H1 (cell line): ENCODE measurements at regions not wholly inside any gene's neighbourhood (a gene's known extent, or its start where the extent isn't known, plus 50 kb on each side); places are given as distances from the start of the nearest gene placed in this dataset.

Experiments
- CTCF ChIA-PET: fragments of 300-600 bp; sonication (Branson Sonifier 250); formaldehyde crosslinking; loops from one replicate; lab custom pipeline; 2021; ENCODE audit not compliant: partially characterized antibody; lab: Charles Lee
- POLR2A ChIA-PET: fragments of 300-600 bp; sonication (Branson Sonifier 250); formaldehyde crosslinking; loops from one replicate; lab custom pipeline; 2021; ENCODE audit warnings: inconsistent platforms; ENCODE audit not compliant: partially characterized antibody; lab: Charles Lee
- DNase-seq, 2 experiments: peaks; one replicate each; pipeline versions ENCODE4 v3.0.0 to v3.0.0-alpha.2; 2010 to 2022; ENCODE audit warnings: low spot score in 2 of 2, low read depth in 1 of 2, mixed read lengths in 1 of 2
- FAIRE-seq: peaks from 2 replicates; lab custom pipeline; 2011; peaks lifted over from hg19 to GRCh38; lab: Jason Lieb, UNC
- H2AFZ ChIP-seq: 2 replicates; pipeline ENCODE4 v1.8.1; 2012; ENCODE audit warnings: low read length, inconsistent platforms
- H2AK5ac ChIP-seq: 2 replicates; pipeline ENCODE4 v1.6.1; 2013; ENCODE audit warnings: low read depth, low read length
- H2BK120ac ChIP-seq: replicated peaks from 2 replicates; pipeline ENCODE3; 2013; ENCODE audit warnings: low read depth, low read length, inconsistent platforms
- H2BK12ac ChIP-seq: 2 replicates; pipeline ENCODE4 v1.6.1; 2013; ENCODE audit warnings: low read depth, low read length
- H2BK15ac ChIP-seq: 2 replicates; pipeline ENCODE4 v1.6.1; 2013; ENCODE audit warnings: low read length
- H2BK20ac ChIP-seq: 2 replicates; pipeline ENCODE4 v1.6.1; 2013; ENCODE audit warnings: low read length
- H2BK5ac ChIP-seq: 2 replicates; pipeline ENCODE4 v1.6.1; 2013; ENCODE audit warnings: low read depth, low read length
- H3K14ac ChIP-seq: 2 replicates; pipeline ENCODE4 v1.6.1; 2013; ENCODE audit warnings: inconsistent platforms; ENCODE audit not compliant: insufficient read length
- H3K18ac ChIP-seq: 2 replicates; pipeline ENCODE4 v1.6.1; 2013; ENCODE audit warnings: low read length; ENCODE audit errors: extremely low read depth
- H3K23ac ChIP-seq: 2 replicates; pipeline ENCODE4 v1.6.1; 2013; ENCODE audit warnings: inconsistent platforms; ENCODE audit not compliant: insufficient read length
- H3K23me2 ChIP-seq: 2 replicates; pipeline ENCODE4 v1.6.1; 2013; ENCODE audit warnings: low read depth, low read length
- H3K27ac ChIP-seq: 2 replicates; pipeline ENCODE4 v1.6.1; 2011; ENCODE audit warnings: low read depth, low read length, inconsistent platforms
- H3K27me3 ChIP-seq, 4 experiments: replicated peaks in 1 of 4; 1 replicate in 1 of 4; 2 replicates in 3 of 4; pipeline versions ENCODE4 v1.6.1 to v1.8.1; 2011 to 2013; ENCODE audit warnings: low read length in 3 of 4, mild to moderate bottlenecking in 3 of 4, inconsistent platforms in 2 of 4, mixed read lengths in 2 of 4, moderate library complexity in 1 of 4; ENCODE audit not compliant: control insufficient read depth in 3 of 4, insufficient read depth in 3 of 4; ENCODE audit errors: extremely low read depth in 1 of 4
- H3K36me3 ChIP-seq, 4 experiments: 2 replicates each; pipeline versions ENCODE4 v1.6.1 to v1.8.1; 2011 to 2013; ENCODE audit warnings: mild to moderate bottlenecking in 4 of 4, low read length in 3 of 4, moderate library complexity in 2 of 4, control low read depth in 1 of 4, inconsistent platforms in 1 of 4; ENCODE audit not compliant: insufficient read depth in 4 of 4, control insufficient read depth in 2 of 4
- H3K4ac ChIP-seq: replicated peaks from 2 replicates; pipeline ENCODE3; 2013; ENCODE audit warnings: low read length, low read depth, mixed read lengths, inconsistent platforms; ENCODE audit not compliant: insufficient read length
- H3K4me1 ChIP-seq, 4 experiments: replicated peaks in 1 of 4; 1 replicate in 1 of 4; 2 replicates in 3 of 4; pipeline versions ENCODE4 v1.6.1 to v1.8.1; 2011 to 2013; ENCODE audit warnings: low read length in 3 of 4, inconsistent platforms in 2 of 4, mixed read lengths in 1 of 4; ENCODE audit not compliant: insufficient read depth in 4 of 4, control insufficient read depth in 3 of 4
- H3K4me2 ChIP-seq, 2 experiments: 2 replicates each; pipeline versions ENCODE4 v1.6.1 to v1.8.1; 2011 to 2013; ENCODE audit warnings: low read depth in 2 of 2, low read length in 2 of 2, control low read depth in 1 of 2, inconsistent platforms in 1 of 2, mild to moderate bottlenecking in 1 of 2; ENCODE audit not compliant: insufficient read depth in 1 of 2
- H3K4me3 ChIP-seq, 4 experiments: fragments of 200-600, 300-600 bp in 1 of 4; sonication (generic), shearing (Covaris generic), sonication (Bioruptor Twin) in 1 of 4; 2 replicates each; pipeline versions ENCODE4 v1.5.1 to v1.8.1; 2011 to 2016; ENCODE audit warnings: low read length in 4 of 4, low read depth in 3 of 4, control low read depth in 2 of 4, inconsistent platforms in 2 of 4, mild to moderate bottlenecking in 2 of 4, mixed read lengths in 1 of 4, moderate library complexity in 1 of 4; ENCODE audit not compliant: insufficient read depth in 2 of 4; ENCODE audit errors: extremely low read depth in 1 of 4
- H3K56ac ChIP-seq: replicated peaks from 2 replicates; pipeline ENCODE3; 2013; ENCODE audit warnings: low read depth, mild to moderate bottlenecking, mixed read lengths, low read length, inconsistent platforms; ENCODE audit not compliant: insufficient read length
- H3K79me1 ChIP-seq: 2 replicates; pipeline ENCODE4 v1.6.1; 2013; ENCODE audit warnings: low read depth, low read length, control low read depth
- H3K79me2 ChIP-seq, 2 experiments: 2 replicates each; pipeline versions ENCODE4 v1.6.1 to v1.8.1; 2012 to 2013; ENCODE audit warnings: low read length in 2 of 2, mild to moderate bottlenecking in 2 of 2, inconsistent platforms in 1 of 2; ENCODE audit not compliant: insufficient read depth in 2 of 2, control insufficient read depth in 1 of 2
- H3K9ac ChIP-seq, 4 experiments: replicated peaks in 1 of 4; 1 replicate in 1 of 4; 2 replicates in 3 of 4; pipeline versions ENCODE4 v1.6.1 to v1.8.1; 2011 to 2013; ENCODE audit warnings: low read depth in 3 of 4, low read length in 3 of 4, control low read depth in 2 of 4, mild to moderate bottlenecking in 2 of 4, moderate library complexity in 2 of 4, inconsistent platforms in 1 of 4; ENCODE audit errors: extremely low read depth in 1 of 4
- H3K9me3 ChIP-seq, 2 experiments: 2 replicates each; pipeline versions ENCODE4 v1.6.1 to v1.8.1; 2012 to 2013; ENCODE audit warnings: mild to moderate bottlenecking in 2 of 2, moderate library complexity in 2 of 2, control low read depth in 1 of 2, inconsistent platforms in 1 of 2, low read depth in 1 of 2, low read length in 1 of 2, mixed read lengths in 1 of 2; ENCODE audit not compliant: insufficient read depth in 2 of 2
- H4K20me1 ChIP-seq, 2 experiments: replicated peaks in 1 of 2; 2 replicates each; pipeline versions ENCODE3 to v1.8.1; 2011 to 2013; ENCODE audit warnings: inconsistent platforms in 2 of 2, low read length in 2 of 2, mild to moderate bottlenecking in 1 of 2; ENCODE audit not compliant: insufficient read depth in 2 of 2, control insufficient read depth in 1 of 2
- H4K5ac ChIP-seq: 2 replicates; pipeline ENCODE4 v1.6.1; 2013; ENCODE audit warnings: low read length, low read depth, mixed read lengths, inconsistent platforms; ENCODE audit not compliant: insufficient read length
- H4K8ac ChIP-seq: 2 replicates; pipeline ENCODE4 v1.8.0; 2013; ENCODE audit warnings: mild to moderate bottlenecking, moderate library complexity, low read length, inconsistent platforms; ENCODE audit not compliant: insufficient read depth; ENCODE audit errors: extremely low read depth
- H4K91ac ChIP-seq: replicated peaks from 2 replicates; pipeline ENCODE3; 2013; ENCODE audit warnings: low read length, mixed read lengths, inconsistent platforms; ENCODE audit not compliant: insufficient read length
- E2F6 ChIP-seq: IDR thresholded peaks from 2 replicates; pipeline ENCODE4 v1.6.1; 2012; ENCODE audit warnings: inconsistent platforms
- HDAC2 ChIP-seq, 2 experiments: fragments of 300-600 bp in 1 of 2; sonication (generic) in 1 of 2; IDR thresholded peaks; 2 replicates each; pipeline ENCODE4 v1.6.1; 2011 to 2012; ENCODE audit warnings: low read depth in 2 of 2, low read length in 2 of 2, mild to moderate bottlenecking in 2 of 2, moderate library complexity in 2 of 2, borderline replicate concordance in 1 of 2, inconsistent platforms in 1 of 2
- PHF8 ChIP-seq: fragments of 200-600 bp; sonication (generic); conservative IDR thresholded peaks from 2 replicates; pipeline ENCODE4 v1.7.1; 2012; ENCODE audit warnings: low read depth, mild to moderate bottlenecking, inconsistent platforms, low read length, moderate library complexity
- RAD21 ChIP-seq, 2 experiments: IDR thresholded peaks in 1 of 2; conservative IDR thresholded peaks in 1 of 2; 2 replicates each; pipeline ENCODE4 v1.6.1; 2011; ENCODE audit warnings: low read depth in 2 of 2, low read length in 2 of 2, improper control_type of control experiment in 1 of 2, inconsistent platforms in 1 of 2, mild to moderate bottlenecking in 1 of 2, moderate library complexity in 1 of 2
- SIX5 ChIP-seq: IDR thresholded peaks from 2 replicates; pipeline ENCODE4 v1.6.1; 2011; ENCODE audit warnings: mild to moderate bottlenecking, low read depth, low read length
- USF2 ChIP-seq: IDR thresholded peaks from 2 replicates; pipeline ENCODE4 v1.6.1; 2011; ENCODE audit warnings: low read length, improper control_type of control experiment
- WGBS, 2 experiments: shearing (Covaris generic) in 1 of 2; methylation state at CpG; one replicate each; pipeline versions ENCODE4 v1.1.6 to v1.1.7; 2013 to 2015; ENCODE audit warnings: low lambda C conversion rate in 2 of 2, mixed read lengths in 2 of 2, inconsistent platforms in 1 of 2, low coverage in 1 of 2, missing lambda C conversion rate in 1 of 2; ENCODE audit not compliant: insufficient replicate concordance in 2 of 2, insufficient coverage in 1 of 2, insufficient read length in 1 of 2; ENCODE audit errors: extremely low coverage in 1 of 2, missing lambda C conversion rate in 1 of 2; 5-methylcytosine and 5-hydroxymethylcytosine counted together
- TF ChIP-seq, protein P1 (sequence below), 3 experiments: IDR thresholded peaks; 1 replicate in 2 of 3; 2 replicates in 1 of 3; pipeline versions ENCODE4 v1.5.1 to v1.6.1; 2011; ENCODE audit warnings: low read length in 3 of 3, mild to moderate bottlenecking in 3 of 3, inconsistent platforms in 2 of 3, low read depth in 1 of 3, moderate library complexity in 1 of 3; ENCODE audit not compliant: insufficient read depth in 1 of 3; ENCODE audit errors: control extremely low read depth in 1 of 3

- Histone ChIP-seq H3K27me3 (no peaks in the 10 kb centered on the region), H3K79me2 (no peaks in the 10 kb centered on the region), H3K9ac (no peak overlapping the region), H4K91ac (no peak overlapping the region), H3K14ac (no peak overlapping the region), H3K79me1 (no peaks in the 10 kb centered on the region), H2AK5ac (no peak overlapping the region), H2AFZ (no peak overlapping the region), H2BK120ac (no peak overlapping the region), H3K9me3 (no peaks in the 10 kb centered on the region; a peak in 1 of 4 replicates), H3K36me3 (no peaks in the 10 kb centered on the region), H3K4ac (no peak overlapping the region), H3K23me2 (no peaks in the 10 kb centered on the region), H4K5ac (no peak overlapping the region), H3K4me2 (no peak overlapping the region), H3K27ac (no peak overlapping the region), H2BK15ac (no peak overlapping the region), H4K20me1 (no peaks in the 10 kb centered on the region), H3K4me1 (peaks cover 0 to 11% (median 6%) of the 10 kb centered on the region in 4 experiments; a peak in 4 of 7 replicates), H3K23ac (no peak overlapping the region), H3K56ac (no peak overlapping the region), H2BK5ac (no peak overlapping the region), H2BK12ac (no peak overlapping the region), H3K18ac (no peak overlapping the region), H3K4me3 (no peak overlapping the region), H4K8ac (no peak overlapping the region), H2BK20ac (no peak overlapping the region)
- ChIA-PET POLR2A (no interaction called here), CTCF (interaction anchor here (0.6 to 1.9 kb wide), 9 partner anchors 11 to 642 kb away, joined by 3 to 6 read pairs (median 4); no protein-coding TSS in a partner anchor)
- DNase-seq, result no peak
- no peak for FAIRE-seq
- TF ChIP-seq SIX5 (no peak), USF2 (no peak), E2F6 (no peak), HDAC2 (IDR thresholded peaks at IDR 0.05; ENCODE audit: borderline replicate concordance in 1 of 2, low read depth in 2 of 2, low read length in 2 of 2) (no peak), PHF8 (no peak), RAD21 (IDR thresholded peaks at IDR 0.05 in 1 of 2, conservative IDR thresholded peaks at IDR 0.05 in 1 of 2; ENCODE audit: low read depth in 2 of 2, low read length in 2 of 2) (no peak)
- TF ChIP-seq, protein P1, sequence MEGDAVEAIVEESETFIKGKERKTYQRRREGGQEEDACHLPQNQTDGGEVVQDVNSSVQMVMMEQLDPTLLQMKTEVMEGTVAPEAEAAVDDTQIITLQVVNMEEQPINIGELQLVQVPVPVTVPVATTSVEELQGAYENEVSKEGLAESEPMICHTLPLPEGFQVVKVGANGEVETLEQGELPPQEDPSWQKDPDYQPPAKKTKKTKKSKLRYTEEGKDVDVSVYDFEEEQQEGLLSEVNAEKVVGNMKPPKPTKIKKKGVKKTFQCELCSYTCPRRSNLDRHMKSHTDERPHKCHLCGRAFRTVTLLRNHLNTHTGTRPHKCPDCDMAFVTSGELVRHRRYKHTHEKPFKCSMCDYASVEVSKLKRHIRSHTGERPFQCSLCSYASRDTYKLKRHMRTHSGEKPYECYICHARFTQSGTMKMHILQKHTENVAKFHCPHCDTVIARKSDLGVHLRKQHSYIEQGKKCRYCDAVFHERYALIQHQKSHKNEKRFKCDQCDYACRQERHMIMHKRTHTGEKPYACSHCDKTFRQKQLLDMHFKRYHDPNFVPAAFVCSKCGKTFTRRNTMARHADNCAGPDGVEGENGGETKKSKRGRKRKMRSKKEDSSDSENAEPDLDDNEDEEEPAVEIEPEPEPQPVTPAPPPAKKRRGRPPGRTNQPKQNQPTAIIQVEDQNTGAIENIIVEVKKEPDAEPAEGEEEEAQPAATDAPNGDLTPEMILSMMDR (IDR thresholded peaks at IDR 0.05; ENCODE audit: control extremely low read depth in 1 of 3, insufficient read depth in 1 of 3, low read depth in 1 of 3, low read length in 3 of 3), result no peak
- WGBS, 2 experiments, result 95% methylated on average over 1 of the region's 1 CpG; no CpG with 5 or more reads in 1 of the 2 experiments
These were observed 94.7 kb upstream of the INTU start for GRCh38 chr4:127538016-127538415.
